SIG-M5 treated with dmso at 0.1 percent for 504 hours (cell line): ENCODE measurements at regions not wholly inside any gene's neighbourhood (a gene's known extent, or its start where the extent isn't known, plus 50 kb on each side); places are given as distances from the start of the nearest gene placed in this dataset.

Experiments
- DNase-seq: peaks from one replicate; lab custom pipeline; 2025; ENCODE audit not compliant: unreplicated experiment; lab: John Stamatoyannopoulos, UW

- no peak for DNase-seq
These were observed 258.9 kb upstream of the THBS1 start for GRCh38 chr15:39321977-39322376.

GRCh38 chr15:39323157-39323556 is 257.7 kb upstream of the THBS1 start:
- no peak for DNase-seq

DNA sequence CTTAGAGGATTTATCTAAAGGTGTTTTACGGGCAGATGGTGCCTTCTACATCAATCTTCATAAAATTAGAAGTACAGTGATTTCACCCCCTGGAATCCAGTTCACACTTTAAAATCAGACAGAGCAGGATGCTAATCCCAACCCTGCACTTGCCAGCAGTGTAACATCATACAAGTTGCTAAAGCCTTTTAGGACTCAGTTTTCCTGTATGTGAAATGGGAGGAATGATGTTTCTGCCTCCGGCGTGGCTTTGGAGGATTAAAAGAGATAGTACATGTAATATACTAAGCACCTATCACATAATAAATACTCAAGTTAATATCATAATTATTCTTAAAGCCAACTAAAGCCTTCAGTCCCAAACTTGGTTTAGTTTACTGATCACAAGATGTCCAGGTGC is 257.2 kb upstream of the THBS1 start:
- no peak for DNase-seq

GRCh38 chr15:39326306-39326975 is 254.4 kb upstream of the THBS1 start:
- DNase-seq = peak; percentile 31

DNA sequence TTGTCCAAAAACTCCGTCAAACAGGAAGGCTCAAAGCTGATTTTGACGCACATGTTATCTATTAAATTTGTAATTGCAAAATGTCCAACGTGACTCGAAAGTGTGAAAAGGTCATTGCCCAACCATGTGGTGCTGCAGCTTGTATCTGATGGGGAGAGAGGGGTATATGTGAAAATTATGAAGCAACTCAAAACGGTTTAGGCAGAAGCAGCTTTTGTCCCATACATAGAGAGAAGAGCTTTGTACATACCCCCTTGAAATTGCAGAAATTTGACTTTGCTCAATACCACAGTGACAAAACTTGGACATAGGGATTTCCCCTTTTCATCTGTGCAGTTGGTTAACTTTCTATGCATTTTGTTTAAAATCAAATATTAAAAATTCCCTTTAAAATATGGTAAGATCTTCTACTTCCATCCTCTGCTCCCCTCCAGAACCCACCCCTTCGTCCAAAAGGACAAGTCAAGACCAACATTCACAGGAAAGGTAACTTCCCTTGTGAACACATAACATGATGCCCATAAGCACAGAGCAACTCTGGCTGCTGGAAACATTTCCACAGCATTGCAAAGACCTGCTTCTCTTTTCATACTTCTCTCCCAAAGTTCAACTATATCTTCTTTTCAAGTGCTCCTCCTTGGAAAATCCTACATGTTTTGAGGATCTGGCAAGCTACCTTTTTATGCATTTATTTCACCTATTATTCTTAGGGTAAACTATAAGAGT is 253.7 kb upstream of the THBS1 start:
- peak; percentile 98 for DNase-seq

DNA sequence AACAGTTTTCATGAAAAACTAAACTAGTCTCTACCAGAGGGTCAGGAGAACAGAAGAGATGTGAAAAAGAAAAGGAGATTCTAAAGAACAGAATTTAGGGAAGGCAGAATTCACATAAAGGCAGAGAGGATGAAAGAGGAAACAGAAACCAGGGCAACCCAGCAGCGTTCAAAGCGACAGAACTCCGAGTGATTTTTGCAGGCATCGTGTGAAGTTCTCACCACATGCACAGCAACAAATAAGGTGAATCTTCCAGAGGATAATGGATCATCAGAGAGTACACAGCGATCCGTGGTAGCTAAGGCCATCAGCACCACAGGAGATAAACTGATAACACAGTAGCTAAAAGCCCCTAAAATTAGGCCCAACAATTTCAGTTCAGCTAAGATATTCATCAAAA is 250.8 kb upstream of the THBS1 start:
- DNase-seq = no peak

- DNase-seq = no peak
These were observed 249.3 kb upstream of the THBS1 start for GRCh38 chr15:39331584-39331983.

DNA sequence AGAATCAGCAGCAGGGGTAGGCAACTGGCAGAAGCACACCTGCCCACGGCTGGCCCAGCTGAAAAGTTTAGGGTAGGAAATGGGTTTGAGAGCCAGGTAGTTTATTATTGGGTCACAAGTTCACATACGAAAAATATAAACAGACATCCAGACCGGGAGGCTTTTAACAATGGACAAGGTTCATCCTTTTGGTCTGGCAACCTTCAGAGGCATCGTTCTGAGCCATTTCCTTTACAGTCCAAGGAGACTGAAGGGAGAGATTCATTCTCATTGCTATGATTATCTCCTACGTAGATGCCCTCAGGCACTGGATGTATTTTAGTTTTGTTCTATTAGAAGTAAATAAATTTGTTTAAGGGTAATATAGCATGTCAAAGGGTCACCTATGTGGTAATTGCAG is 248.0 kb upstream of the THBS1 start:
- no peak for DNase-seq

GRCh38 chr15:39333393-39333792 is 247.5 kb upstream of the THBS1 start:
- DNase-seq = no peak

DNA sequence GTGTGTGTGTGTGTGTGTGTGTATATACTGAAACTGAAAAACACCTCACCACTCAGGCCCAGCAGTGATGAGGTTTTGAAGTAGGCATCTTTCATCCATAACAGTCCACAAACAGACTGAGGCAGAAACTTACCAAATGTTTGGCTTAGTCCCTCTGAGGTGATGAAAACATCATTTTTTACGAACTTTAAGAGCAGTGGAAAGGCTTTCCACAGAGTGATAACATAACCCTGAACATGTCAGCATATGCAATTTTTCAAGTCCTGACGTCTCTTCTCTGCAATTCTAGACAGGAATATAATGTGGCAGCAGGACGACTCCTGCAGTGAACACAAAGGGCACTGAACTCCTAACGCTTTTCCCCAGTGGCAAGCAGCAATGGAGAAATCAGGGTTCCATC is 247.0 kb upstream of the THBS1 start:
- DNase-seq = no peak

DNA sequence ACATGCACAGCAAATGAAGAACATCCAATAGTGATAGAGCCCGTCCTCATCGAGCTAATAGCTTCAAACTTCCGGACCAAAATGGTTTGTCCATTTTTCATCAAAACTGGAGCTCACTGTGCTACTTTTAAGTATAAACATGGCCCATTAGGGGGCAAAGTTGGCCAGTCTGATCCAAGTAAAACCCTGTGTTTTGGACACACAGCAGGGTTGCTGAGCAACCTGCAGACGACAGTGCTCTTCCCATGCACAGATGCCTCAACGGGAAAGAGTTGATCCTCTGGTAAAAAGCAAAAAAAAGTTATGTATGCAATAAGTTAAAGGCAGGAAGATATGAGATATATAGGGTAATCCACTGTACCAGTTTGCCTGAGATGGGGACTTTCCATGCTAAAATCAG is 244.0 kb upstream of the THBS1 start:
- no peak for DNase-seq

DNA sequence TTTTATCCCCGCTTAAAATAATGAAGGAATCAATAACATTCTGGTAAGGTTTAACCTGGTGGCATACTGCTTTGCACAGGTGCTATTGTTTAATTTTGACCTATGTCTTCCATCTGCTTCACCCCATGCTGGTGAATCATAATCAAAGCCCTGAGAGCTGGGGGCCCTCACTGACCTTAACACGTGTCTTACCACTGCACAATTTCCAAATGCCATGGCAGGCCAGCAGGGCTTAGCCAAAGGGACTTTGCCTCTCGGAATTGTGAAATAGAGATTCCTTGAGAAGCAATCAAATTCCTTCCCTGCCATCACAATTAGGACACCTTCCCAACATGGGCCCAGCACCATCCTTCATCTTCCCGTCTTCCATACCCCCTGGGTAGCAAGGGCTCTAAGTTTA is 242.6 kb upstream of the THBS1 start:
- no peak for DNase-seq

- DNase-seq = no peak
These were observed 239.8 kb upstream of the THBS1 start for GRCh38 chr15:39340903-39341645.

DNA sequence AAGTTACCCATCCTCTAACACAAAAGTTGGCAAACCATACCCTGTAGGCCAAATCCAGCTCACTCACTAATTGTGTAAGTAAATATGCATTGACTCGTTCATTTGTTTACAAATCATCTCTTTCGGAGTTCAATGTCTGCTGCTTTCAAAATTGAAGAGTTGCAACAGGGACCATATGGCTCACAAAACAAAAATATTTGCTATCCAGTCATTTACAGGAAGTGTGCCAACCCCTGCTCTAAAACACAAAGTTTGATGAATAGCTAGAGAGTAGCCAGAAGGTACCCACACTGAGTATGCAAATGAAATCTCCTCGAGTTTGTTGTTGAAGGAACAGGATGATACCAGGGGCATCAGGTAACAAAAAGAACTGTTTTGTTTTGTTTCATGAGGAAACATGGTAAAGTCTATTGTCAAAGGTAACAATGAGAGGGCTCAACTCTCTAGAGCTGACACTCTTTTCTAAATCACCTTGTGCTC is 236.2 kb upstream of the THBS1 start:
- DNase-seq = no peak

DNA sequence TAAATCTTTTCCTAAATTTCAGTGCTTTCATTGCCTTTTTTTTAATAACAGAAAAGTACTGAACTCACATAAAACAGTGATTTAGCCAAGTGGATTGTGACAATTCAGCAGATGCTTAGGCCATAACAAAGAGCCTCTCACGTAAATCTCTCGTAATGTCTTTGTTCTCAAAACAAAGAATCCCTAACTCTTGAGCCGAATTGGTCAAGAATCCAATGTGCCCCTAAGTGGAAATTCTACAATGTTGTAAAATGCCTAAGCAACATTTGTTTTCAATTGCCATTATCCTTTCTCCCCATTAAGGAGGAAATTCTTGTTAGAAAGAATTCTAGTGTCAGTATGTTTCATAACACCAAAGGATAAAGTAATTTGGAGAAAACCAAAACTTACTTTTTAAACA is 235.7 kb upstream of the THBS1 start:
- no peak for DNase-seq

DNA sequence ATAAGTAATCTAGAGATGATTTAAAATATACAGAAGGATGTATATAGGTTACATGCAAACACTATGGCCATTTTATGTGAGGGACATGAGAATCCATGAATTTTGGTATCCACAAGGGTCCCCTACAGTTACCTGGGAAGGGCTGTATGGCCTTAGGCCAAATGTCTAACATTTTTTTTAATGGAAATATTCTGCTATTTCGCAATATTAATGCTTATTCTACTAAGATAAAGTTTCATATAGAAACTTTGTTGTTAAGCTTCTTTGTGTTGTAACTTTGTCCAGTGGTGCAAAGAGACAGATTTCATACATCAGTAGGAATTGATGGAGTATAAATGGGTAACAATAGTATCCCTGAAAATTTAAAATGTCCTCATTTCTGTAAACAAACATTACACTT is 233.4 kb upstream of the THBS1 start:
- DNase-seq = no peak

DNA sequence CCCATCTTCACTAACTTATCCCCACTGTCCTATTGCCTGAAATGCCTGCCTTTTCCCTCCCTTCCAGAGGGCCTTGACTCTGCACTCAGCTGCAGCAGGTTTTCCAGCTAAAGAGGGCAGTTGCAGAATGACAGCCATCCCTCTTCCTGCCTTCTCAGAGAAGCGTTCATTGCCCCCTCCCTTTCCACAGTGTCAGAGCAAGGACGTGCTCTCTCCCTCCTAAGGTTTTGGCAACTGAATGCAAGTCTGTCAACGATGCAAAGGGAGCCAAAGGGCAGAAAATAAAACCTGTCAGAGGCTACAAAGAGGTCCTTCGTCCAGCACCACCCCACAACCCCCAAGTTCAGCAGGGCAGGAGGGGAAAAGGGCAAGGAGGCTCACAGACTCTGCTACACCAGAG is 230.1 kb upstream of the THBS1 start:
- no peak for DNase-seq

- no peak for DNase-seq
These were observed 226.7 kb upstream of the THBS1 start for GRCh38 chr15:39354189-39354588.

DNA sequence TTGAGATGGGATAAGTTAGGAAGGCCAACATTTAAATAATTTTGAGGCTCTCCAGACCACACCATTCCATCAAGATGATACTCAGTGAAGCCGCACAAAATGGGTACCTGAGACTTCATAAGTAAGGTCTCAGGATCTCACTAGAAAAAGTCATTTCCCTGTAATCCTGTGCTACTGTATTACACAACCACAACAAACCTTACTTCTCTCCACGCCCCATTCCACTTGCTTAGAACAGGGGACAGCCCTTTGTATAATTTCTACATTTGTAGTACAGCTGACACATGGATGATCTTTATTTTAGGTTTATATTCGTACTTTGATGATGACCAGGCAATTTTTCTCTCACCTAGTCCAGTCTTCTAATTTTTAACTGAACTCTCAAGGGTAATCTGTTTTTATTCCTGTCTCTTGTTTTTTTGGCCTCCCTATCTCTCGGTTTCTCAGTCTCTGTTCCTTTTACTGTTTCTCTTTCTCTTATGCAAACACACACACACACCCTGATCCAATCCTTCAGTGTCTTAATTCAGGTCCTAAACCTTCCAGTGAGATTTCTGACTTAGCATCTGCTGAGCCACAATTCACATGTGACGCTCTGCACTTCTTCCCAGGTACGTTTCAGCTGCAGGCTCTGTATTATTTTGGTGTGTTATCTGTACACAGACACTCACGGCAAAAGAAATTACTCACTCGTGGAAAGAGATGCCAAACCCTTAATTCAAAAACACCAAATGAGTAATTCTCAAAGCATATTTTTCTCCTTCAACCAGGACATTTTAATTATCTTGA is 223.2 kb upstream of the THBS1 start:
- no peak for DNase-seq

DNA sequence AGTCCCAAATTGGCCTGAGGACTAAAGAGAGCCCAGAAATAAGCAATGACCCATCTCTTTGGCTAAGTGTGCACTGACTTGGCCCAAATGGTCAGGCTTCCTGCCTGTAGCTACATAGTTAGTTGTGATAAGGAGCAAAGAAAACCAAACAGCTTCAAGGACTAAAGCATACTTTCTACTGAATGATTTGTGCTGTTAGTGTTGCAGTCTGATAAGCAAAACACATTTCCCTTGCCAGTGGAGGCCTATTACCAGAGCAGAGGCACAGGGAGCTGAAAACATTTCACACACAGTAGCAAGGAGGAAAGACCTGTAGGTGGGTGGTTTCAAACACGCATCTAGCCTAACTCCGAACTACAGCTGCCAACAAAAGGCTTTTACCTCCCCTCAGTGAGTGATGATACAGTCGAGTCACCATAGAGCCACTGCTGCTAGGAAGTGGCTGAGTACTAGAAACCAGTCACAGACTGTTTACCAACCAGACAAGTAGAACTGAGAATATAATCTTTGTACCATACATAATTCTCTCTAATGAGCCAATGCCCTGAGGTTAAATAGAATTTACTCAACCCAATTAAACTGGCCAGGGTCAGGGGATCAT is 222.3 kb upstream of the THBS1 start:
- no peak for DNase-seq

- no peak for DNase-seq
These were observed 221.1 kb upstream of the THBS1 start for GRCh38 chr15:39359771-39360170.
